Common myeloid progenitor, CD34-positive (primary cell): ENCODE measurements at regions not wholly inside any gene's neighbourhood (a gene's known extent, or its start where the extent isn't known, plus 50 kb on each side); places are given as distances from the start of the nearest gene placed in this dataset.

Source experiments
- CTCF ChIA-PET: fragments of 350-600 bp; sonication (Branson Sonifier 250); formaldehyde crosslinking; loops from one replicate; lab custom pipeline; 2021; ENCODE audit warnings: antibody characterized with exemption; lab: Charles Lee
- POLR2A ChIA-PET: fragments of 350-600 bp; sonication (Branson Sonifier 250); formaldehyde crosslinking; loops from one replicate; lab custom pipeline; 2021; ENCODE audit warnings: antibody characterized with exemption; lab: Charles Lee
- DNase-seq, 3 donors: peaks; one replicate each; pipeline versions ENCODE4 v3.0.0 to v3.0.0-alpha.2; 2013
- H3K27ac ChIP-seq, 2 experiments: 1 replicate in 1 of 2; 2 replicates in 1 of 2; pipeline ENCODE4 v1.7.0; 2013; ENCODE audit warnings: inconsistent platforms in 2 of 2, low read length in 2 of 2, mild to moderate bottlenecking in 2 of 2, low read depth in 1 of 2, moderate library complexity in 1 of 2; ENCODE audit not compliant: severe bottlenecking in 2 of 2, insufficient read depth in 1 of 2, poor library complexity in 1 of 2
- H3K27me3 ChIP-seq, 5 experiments: replicated peaks in 2 of 5; 1 replicate in 3 of 5; 2 replicates in 2 of 5; pipeline versions ENCODE4 v1.6.1 to v1.7.0; 2013; ENCODE audit warnings: low read length in 4 of 5, mild to moderate bottlenecking in 2 of 5, moderate library complexity in 2 of 5, inconsistent platforms in 1 of 5; ENCODE audit not compliant: insufficient read depth in 5 of 5, control insufficient read depth in 4 of 5
- H3K36me3 ChIP-seq, 4 experiments: 1 replicate in 2 of 4; 2 replicates in 2 of 4; pipeline versions ENCODE4 v1.6.1 to v1.7.0; 2013; ENCODE audit warnings: low read length in 3 of 4, control low read depth in 1 of 4, mild to moderate bottlenecking in 1 of 4; ENCODE audit not compliant: control insufficient read depth in 4 of 4, insufficient read depth in 4 of 4
- H3K4me1 ChIP-seq, 4 experiments: 1 replicate in 3 of 4; 2 replicates in 1 of 4; pipeline versions ENCODE4 v1.6.1 to v1.7.1; 2013; ENCODE audit warnings: low read length in 3 of 4, mild to moderate bottlenecking in 3 of 4, control low read depth in 1 of 4, inconsistent platforms in 1 of 4, moderate library complexity in 1 of 4; ENCODE audit not compliant: control insufficient read depth in 4 of 4, insufficient read depth in 4 of 4; ENCODE audit errors: control extremely low read depth in 1 of 4
- H3K4me3 ChIP-seq, 7 experiments: 1 replicate in 4 of 7; 2 replicates in 3 of 7; pipeline versions ENCODE4 v1.5.1 to v1.7.0; 2013; ENCODE audit warnings: mild to moderate bottlenecking in 7 of 7, low read length in 6 of 7, moderate library complexity in 6 of 7, inconsistent platforms in 2 of 7, low read depth in 2 of 7, control low read depth in 1 of 7; ENCODE audit not compliant: insufficient read depth in 4 of 7, control insufficient read depth in 1 of 7; ENCODE audit errors: extremely low read depth in 1 of 7
- H3K9me3 ChIP-seq, 5 experiments: 1 replicate in 4 of 5; 2 replicates in 1 of 5; pipeline versions ENCODE4 v1.6.1 to v1.7.1; 2013; ENCODE audit warnings: low read length in 4 of 5, mild to moderate bottlenecking in 2 of 5, inconsistent platforms in 1 of 5, low read depth in 1 of 5, moderate library complexity in 1 of 5; ENCODE audit not compliant: control insufficient read depth in 4 of 5, insufficient read depth in 2 of 5; ENCODE audit errors: control extremely low read depth in 1 of 5
- whole genome bisulfite sequencing: methylation state at CpG from one replicate; pipeline ENCODE4 v1.1.5; 2013; ENCODE audit not compliant: insufficient coverage; 5-methylcytosine and 5-hydroxymethylcytosine counted together

GRCh38 chr4:38320343-38320695 lies 343.7 kb upstream of the KLF3 start:
- Histone ChIP-seq H3K27me3 (no peaks in the 10 kb centered on the region), H3K4me3 (peak overlapping the region in 1 of 7 experiments; percentile 4), H3K36me3 (no peaks in the 10 kb centered on the region), H3K4me1 (peaks cover 10 to 27% (median 19%) of the 10 kb centered on the region in 4 experiments), H3K9me3 (peaks cover 0 to 3% (median 0%) of the 10 kb centered on the region in 5 experiments), H3K27ac (no peak overlapping the region)
- POLR2A ChIA-PET, result interaction anchor here (0.6 kb wide), 1 partner anchor 67 kb away, joined by 6 read pairs; no protein-coding TSS in a partner anchor
- 91% methylated on average over 5 of the region's 5 CpGs for WGBS
- CTCF ChIA-PET, result interaction anchor here (0.6 to 8.2 kb wide), 14 partner anchors 8 to 407 kb away, joined by 3 to 79 read pairs (median 4); no protein-coding TSS in a partner anchor
- no peak for DNase-seq

- no peak for DNase-seq
- peaks cover 0 to 3% (median 0%) of the 10 kb centered on the region in 5 experiments for H3K9me3 ChIP-seq
- no peak overlapping the region for H3K4me3 ChIP-seq
- CTCF ChIA-PET, result interaction anchor here (0.6 to 8.2 kb wide), 11 partner anchors 9 to 407 kb away, joined by 3 to 79 read pairs (median 4); no protein-coding TSS in a partner anchor
- no peaks in the 10 kb centered on the region for H3K36me3 ChIP-seq
- no peaks in the 10 kb centered on the region for H3K27me3 ChIP-seq
- H3K4me1 ChIP-seq, result peaks cover 10 to 27% (median 19%) of the 10 kb centered on the region in 4 experiments
- 43% methylated on average over 1 of the region's 4 CpGs for WGBS
- POLR2A ChIA-PET, result no interaction called here
- H3K27ac ChIP-seq, result no peak overlapping the region
Measured at GRCh38 chr4:38320833-38321232, 343.2 kb upstream of the KLF3 start.

- peaks cover 10 to 28% (median 19%) of the 10 kb centered on the region in 4 experiments for H3K4me1 ChIP-seq
- no peaks in the 10 kb centered on the region for H3K27me3 ChIP-seq
- WGBS, result 88% methylated on average over 2 of the region's 4 CpGs
- CTCF ChIA-PET, result interaction anchor here (0.9 to 8.2 kb wide), 6 partner anchors 11 to 360 kb away, joined by 3 to 79 read pairs (median 4); no protein-coding TSS in a partner anchor
- DNase-seq, result no peak
- H3K36me3 ChIP-seq, result no peaks in the 10 kb centered on the region
- H3K9me3 ChIP-seq, result peaks cover 0 to 3% (median 0%) of the 10 kb centered on the region in 5 experiments
- H3K27ac ChIP-seq, result no peak overlapping the region
- H3K4me3 ChIP-seq, result no peak overlapping the region
- POLR2A ChIA-PET, result interaction anchor here (0.6 to 0.7 kb wide), 2 partner anchors 63 to 136 kb away, joined by 3 to 5 read pairs; no protein-coding TSS in a partner anchor
Measured at GRCh38 chr4:38322714-38323113, 341.3 kb upstream of the KLF3 start.

DNA sequence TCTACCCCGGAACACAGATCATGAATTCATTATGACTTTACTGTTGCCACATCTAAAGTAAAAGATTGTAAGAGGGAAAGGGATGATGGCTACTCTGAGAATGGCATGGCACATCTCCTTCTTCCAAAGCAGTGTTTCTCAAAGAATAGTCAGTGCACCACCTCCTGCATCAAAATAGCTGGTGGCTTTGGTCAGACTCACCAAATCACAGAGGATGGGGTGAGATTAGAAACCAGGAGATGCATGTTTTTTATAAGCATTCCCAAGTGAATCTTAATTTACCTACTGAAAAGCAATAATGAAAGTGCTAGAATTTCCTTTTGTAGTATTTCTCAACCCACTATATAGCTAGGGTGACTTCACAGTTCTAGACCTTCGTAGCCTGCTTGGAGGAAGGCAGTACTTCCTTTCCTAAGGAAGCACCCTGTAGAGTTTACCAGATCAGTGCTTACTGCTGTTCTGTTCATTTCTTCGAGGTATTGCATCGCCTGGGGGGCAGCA lies 340.8 kb upstream of the KLF3 start:
- H3K36me3 ChIP-seq, result no peaks in the 10 kb centered on the region
- no peak overlapping the region for H3K4me3 ChIP-seq
- ChIA-PET CTCF (interaction anchor here (0.9 to 8.2 kb wide), 5 partner anchors 12 to 354 kb away, joined by 3 to 79 read pairs (median 4); no protein-coding TSS in a partner anchor), POLR2A (interaction anchor here (0.6 to 0.7 kb wide), 2 partner anchors 63 to 135 kb away, joined by 3 to 5 read pairs; no protein-coding TSS in a partner anchor)
- peaks cover 10 to 30% (median 22%) of the 10 kb centered on the region in 4 experiments for H3K4me1 ChIP-seq
- H3K27ac ChIP-seq, result no peak overlapping the region
- no peak for DNase-seq
- WGBS, result 57% methylated on average over 2 of the region's 4 CpGs
- peaks cover 0 to 3% (median 0%) of the 10 kb centered on the region in 5 experiments for H3K9me3 ChIP-seq
- H3K27me3 ChIP-seq, result no peaks in the 10 kb centered on the region

GRCh38 chr4:38324861-38325628 lies 339.0 kb upstream of the KLF3 start:
- DNase-seq, result no peak
- peaks cover 0 to 26% (median 23%) of the 10 kb centered on the region in 4 experiments for H3K4me1 ChIP-seq
- H3K27ac ChIP-seq, result no peak overlapping the region
- H3K9me3 ChIP-seq, result peaks cover 0 to 3% (median 0%) of the 10 kb centered on the region in 5 experiments
- no peaks in the 10 kb centered on the region for H3K36me3 ChIP-seq
- no peaks in the 10 kb centered on the region for H3K27me3 ChIP-seq
- H3K4me3 ChIP-seq, result no peak overlapping the region
- POLR2A ChIA-PET, result no interaction called here
- CTCF ChIA-PET, result interaction anchor here (8.2 kb wide), 1 partner anchor 352 kb away, joined by 79 read pairs; no protein-coding TSS in a partner anchor
- 90% methylated on average over 21 of the region's 31 CpGs for WGBS

DNA sequence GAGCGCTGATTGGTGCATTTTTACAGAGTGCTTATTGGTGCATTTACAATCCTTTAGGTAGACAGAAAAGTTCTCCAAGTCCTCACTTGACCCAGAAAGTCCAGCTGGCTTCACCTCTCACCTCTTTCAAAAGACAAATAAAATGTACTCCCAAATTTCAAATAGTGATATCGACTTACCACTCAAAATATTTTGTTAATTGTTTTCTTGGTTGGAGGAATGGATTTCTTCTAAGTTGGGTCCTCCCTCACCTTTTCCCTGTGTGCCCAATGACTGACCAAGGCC lies 338.4 kb upstream of the KLF3 start:
- CTCF ChIA-PET, result interaction anchor here (8.2 kb wide), 1 partner anchor 351 kb away, joined by 79 read pairs; no protein-coding TSS in a partner anchor
- Histone ChIP-seq H3K4me3 (no peak overlapping the region), H3K4me1 (peaks cover 0 to 25% (median 23%) of the 10 kb centered on the region in 4 experiments)

More for the DNA sequence above, 338.4 kb upstream of the KLF3 start:
- no peak for DNase-seq
- Histone ChIP-seq H3K9me3 (peaks cover 0 to 3% (median 0%) of the 10 kb centered on the region in 5 experiments), H3K27me3 (no peaks in the 10 kb centered on the region), H3K27ac (no peak overlapping the region), H3K36me3 (no peaks in the 10 kb centered on the region)
- 88% methylated on average over 1 of the region's 2 CpGs for WGBS
- POLR2A ChIA-PET, result no interaction called here
